Upper lobe of right lung (tissue), 1 donor: ENCODE measurements at regions not wholly inside any gene's neighbourhood (a gene's known extent, or its start where the extent isn't known, plus 50 kb on each side); places are given as distances from the start of the nearest gene placed in this dataset.
A peak's percentile ranks its signal among the peaks of the same experiment; 100 is the strongest.

ENCODE experiments used
- ATAC-seq: fragments of 200-7000 bp; cut with Tn5 transposase; one replicate; pipeline ENCODE4 v1.9.1; 2020; ENCODE audit warnings: mild to moderate bottlenecking, moderate library complexity
- DNase-seq: peaks from one replicate; pipeline ENCODE4 v3.0.0-alpha.2; 2020
- H3K27ac ChIP-seq: fragments of 200-600 bp; one replicate; pipeline ENCODE4 v1.8.0; 2022
- H3K27me3 ChIP-seq: fragments of 200-600 bp; one replicate; pipeline ENCODE4 v1.8.0; 2022; ENCODE audit warnings: mild to moderate bottlenecking
- H3K36me3 ChIP-seq: fragments of 200-600 bp; one replicate; pipeline ENCODE4 v1.8.0; 2022
- H3K4me1 ChIP-seq: fragments of 200-600 bp; one replicate; pipeline ENCODE4 v1.8.0; 2022
- H3K4me3 ChIP-seq: fragments of 200-600 bp; one replicate; pipeline ENCODE4 v1.8.0; 2022; ENCODE audit warnings: mild to moderate bottlenecking
- H3K9me3 ChIP-seq: fragments of 200-600 bp; one replicate; pipeline ENCODE4 v1.8.0; 2022
- CTCF ChIP-seq: fragments of 200-600 bp; IDR thresholded peaks from one replicate; pipeline ENCODE4 v1.8.0; 2022; ENCODE audit warnings: antibody characterized with exemption
- intact Hi-C: fragments of 100-400 bp; cut with DNase I; formaldehyde crosslinking; loops from one replicate; pipeline ENCODE4 v1.11.0; 2022
- donor health status: DM: no; HTN: yes; CAD: no; lungs with severe emphysema.

GRCh38 chr7:115097175-115097671, 175.3 kb downstream of the MDFIC start:
- no peaks in the 10 kb centered on the region for H3K9me3 ChIP-seq
- H3K27ac ChIP-seq = no peak overlapping the region
- no peaks in the 10 kb centered on the region for H3K36me3 ChIP-seq
- no peak overlapping the region for H3K4me3 ChIP-seq
- no peaks in the 10 kb centered on the region for H3K27me3 ChIP-seq
- DNase-seq (no peak), ATAC-seq (no peak)
- H3K4me1 ChIP-seq = no peaks in the 10 kb centered on the region
- TF ChIP-seq CTCF = no peak
- intact Hi-C loops = no loop called here

GRCh38 chr7:115096262-115096661, 174.4 kb downstream of the MDFIC start:
- TF ChIP-seq CTCF = no peak
- H3K9me3 ChIP-seq = no peaks in the 10 kb centered on the region
- intact Hi-C loops = no loop called here
- H3K4me1 ChIP-seq = no peaks in the 10 kb centered on the region
- H3K27me3 ChIP-seq = no peaks in the 10 kb centered on the region
- no peak overlapping the region for H3K27ac ChIP-seq
- H3K36me3 ChIP-seq = no peaks in the 10 kb centered on the region
- no peak overlapping the region for H3K4me3 ChIP-seq
- ATAC-seq (no peak), DNase-seq (no peak)

GRCh38 chr7:115094163-115094562, 172.3 kb downstream of the MDFIC start:
- no peaks in the 10 kb centered on the region for H3K27me3 ChIP-seq
- ATAC-seq = no peak
- H3K9me3 ChIP-seq = no peaks in the 10 kb centered on the region
- no peaks in the 10 kb centered on the region for H3K36me3 ChIP-seq
- H3K27ac ChIP-seq = no peak overlapping the region
- intact Hi-C loops = no loop called here
- H3K4me3 ChIP-seq = no peak overlapping the region
- no peaks in the 10 kb centered on the region for H3K4me1 ChIP-seq
- DNase-seq = no peak
- TF ChIP-seq CTCF = no peak

- Histone ChIP-seq H3K36me3 (no peaks in the 10 kb centered on the region), H3K27me3 (no peaks in the 10 kb centered on the region), H3K9me3 (no peaks in the 10 kb centered on the region), H3K27ac (no peak overlapping the region), H3K4me3 (no peak overlapping the region), H3K4me1 (peaks cover 3% of the 10 kb centered on the region)
- DNase-seq (no peak), ATAC-seq (no peak)
- TF ChIP-seq CTCF = no peak
- intact Hi-C loops = no loop called here
Observed at GRCh38 chr7:115088893-115089292, 167.0 kb downstream of the MDFIC start.

GRCh38 chr7:115087437-115087836, 165.5 kb downstream of the MDFIC start:
- intact Hi-C loops = no loop called here
- no peak for TF ChIP-seq CTCF
- H3K27me3 ChIP-seq = no peaks in the 10 kb centered on the region
- DNase-seq (no peak), ATAC-seq (peak; percentile 66)
- H3K4me3 ChIP-seq = no peak overlapping the region
- H3K9me3 ChIP-seq = no peaks in the 10 kb centered on the region
- no peak overlapping the region for H3K27ac ChIP-seq
- peaks cover 3% of the 10 kb centered on the region for H3K4me1 ChIP-seq
- H3K36me3 ChIP-seq = no peaks in the 10 kb centered on the region
